Smooth muscle cell (in vitro differentiated cells): ENCODE measurements at regions not wholly inside any gene's neighbourhood (a gene's known extent, or its start where the extent isn't known, plus 50 kb on each side); places are given as distances from the start of the nearest gene placed in this dataset.

Experiments used
- DNase-seq: peaks from one replicate; lab custom pipeline; 2025; ENCODE audit not compliant: unreplicated experiment; lab: John Stamatoyannopoulos, UW
- H2AFZ ChIP-seq: fragments of 200-600 bp; sonication (generic); 2 replicates; pipeline ENCODE4 v1.6.0; 2016; ENCODE audit warnings: antibody characterized with exemption, low read depth, mild to moderate bottlenecking
- H3F3A ChIP-seq: fragments of 200-600 bp; sonication (generic); 2 replicates; pipeline ENCODE4 v1.6.0; 2017; ENCODE audit warnings: antibody characterized with exemption, low read depth
- H3K27ac ChIP-seq: fragments of 200-600 bp; sonication (generic); 2 replicates; pipeline ENCODE4 v1.5.1; 2016; ENCODE audit warnings: low read depth, mild to moderate bottlenecking
- H3K27me3 ChIP-seq: fragments of 200-600 bp; sonication (generic); 2 replicates; pipeline ENCODE4 v1.6.1; 2016; ENCODE audit warnings: low read depth, mild to moderate bottlenecking
- H3K36me3 ChIP-seq: fragments of 200-600 bp; sonication (generic); 2 replicates; pipeline ENCODE4 v1.5.1; 2016; ENCODE audit warnings: low read depth
- H3K4me1 ChIP-seq: fragments of 200-600 bp; sonication (generic); 2 replicates; pipeline ENCODE4 v1.5.1; 2016; ENCODE audit warnings: low read depth
- H3K4me2 ChIP-seq: fragments of 200-600 bp; sonication (generic); 2 replicates; pipeline ENCODE4 v1.6.0; 2016; ENCODE audit warnings: mild to moderate bottlenecking
- H3K4me3 ChIP-seq: fragments of 200-600 bp; sonication (generic); 2 replicates; pipeline ENCODE4 v1.5.1; 2016; ENCODE audit warnings: mild to moderate bottlenecking
- H3K79me2 ChIP-seq: fragments of 200-600 bp; sonication (generic); 2 replicates; pipeline ENCODE4 v1.6.0; 2016; ENCODE audit warnings: low read depth, mild to moderate bottlenecking
- H3K9ac ChIP-seq: fragments of 200-600 bp; sonication (generic); 2 replicates; pipeline ENCODE4 v1.6.0; 2016; ENCODE audit warnings: low read depth
- H3K9me3 ChIP-seq: fragments of 200-600 bp; sonication (generic); replicated peaks from 2 replicates; pipeline ENCODE4 v1.5.1; 2016; ENCODE audit warnings: low read depth
- H4K20me1 ChIP-seq: fragments of 200-600 bp; sonication (generic); 2 replicates; pipeline ENCODE4 v1.6.0; 2016; ENCODE audit warnings: low read depth
- WGBS: methylation state at CpG from one replicate; pipeline ENCODE4 v1.1.7; 2016; ENCODE audit warnings: low lambda C conversion rate; 5-methylcytosine and 5-hydroxymethylcytosine counted together
- TF ChIP-seq, protein P1 (sequence below): fragments of 200-600 bp; sonication (generic); IDR thresholded peaks from 2 replicates; pipeline ENCODE4 v1.5.1; 2017; ENCODE audit warnings: borderline replicate concordance, mild to moderate bottlenecking, antibody characterized with exemption; ENCODE audit not compliant: insufficient read depth, poor library complexity, severe bottlenecking

- Histone ChIP-seq H2AFZ (no peak overlapping the region), H3K4me3 (no peak overlapping the region), H3K27me3 (no peaks in the 10 kb centered on the region), H3K79me2 (no peaks in the 10 kb centered on the region), H3K4me2 (no peak overlapping the region), H3K9me3 (no peaks in the 10 kb centered on the region), H3K36me3 (no peaks in the 10 kb centered on the region), H3K27ac (no peak overlapping the region), H4K20me1 (no peaks in the 10 kb centered on the region), H3K4me1 (no peaks in the 10 kb centered on the region), H3F3A (no peaks in the 10 kb centered on the region), H3K9ac (no peak overlapping the region)
- TF ChIP-seq, protein P1, sequence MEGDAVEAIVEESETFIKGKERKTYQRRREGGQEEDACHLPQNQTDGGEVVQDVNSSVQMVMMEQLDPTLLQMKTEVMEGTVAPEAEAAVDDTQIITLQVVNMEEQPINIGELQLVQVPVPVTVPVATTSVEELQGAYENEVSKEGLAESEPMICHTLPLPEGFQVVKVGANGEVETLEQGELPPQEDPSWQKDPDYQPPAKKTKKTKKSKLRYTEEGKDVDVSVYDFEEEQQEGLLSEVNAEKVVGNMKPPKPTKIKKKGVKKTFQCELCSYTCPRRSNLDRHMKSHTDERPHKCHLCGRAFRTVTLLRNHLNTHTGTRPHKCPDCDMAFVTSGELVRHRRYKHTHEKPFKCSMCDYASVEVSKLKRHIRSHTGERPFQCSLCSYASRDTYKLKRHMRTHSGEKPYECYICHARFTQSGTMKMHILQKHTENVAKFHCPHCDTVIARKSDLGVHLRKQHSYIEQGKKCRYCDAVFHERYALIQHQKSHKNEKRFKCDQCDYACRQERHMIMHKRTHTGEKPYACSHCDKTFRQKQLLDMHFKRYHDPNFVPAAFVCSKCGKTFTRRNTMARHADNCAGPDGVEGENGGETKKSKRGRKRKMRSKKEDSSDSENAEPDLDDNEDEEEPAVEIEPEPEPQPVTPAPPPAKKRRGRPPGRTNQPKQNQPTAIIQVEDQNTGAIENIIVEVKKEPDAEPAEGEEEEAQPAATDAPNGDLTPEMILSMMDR = no peak
- DNase-seq = no peak
- WGBS = 92% methylated on average over 12 of the region's 12 CpGs
Measured at GRCh38 chr16:64167936-64168335, 953.9 kb downstream of the CDH11 start.

GRCh38 chr16:64165368-64165767, 956.5 kb downstream of the CDH11 start:
- Histone ChIP-seq H3K9ac (no peak overlapping the region), H2AFZ (no peak overlapping the region), H3K79me2 (no peaks in the 10 kb centered on the region), H3K4me1 (no peaks in the 10 kb centered on the region), H3K36me3 (no peaks in the 10 kb centered on the region), H3K4me3 (no peak overlapping the region), H4K20me1 (no peaks in the 10 kb centered on the region), H3F3A (no peaks in the 10 kb centered on the region), H3K9me3 (no peaks in the 10 kb centered on the region), H3K27ac (no peak overlapping the region), H3K27me3 (no peaks in the 10 kb centered on the region), H3K4me2 (no peak overlapping the region)
- TF ChIP-seq, protein P1 = no peak
- no peak for DNase-seq
- 98% methylated on average over 7 of the region's 7 CpGs for WGBS

GRCh38 chr16:64162613-64163375, 959.1 kb downstream of the CDH11 start:
- H3K4me1 ChIP-seq = no peaks in the 10 kb centered on the region
- H3F3A ChIP-seq = no peaks in the 10 kb centered on the region
- TF ChIP-seq, protein P1 = no peak
- H2AFZ ChIP-seq = no peak overlapping the region
- H3K79me2 ChIP-seq = no peaks in the 10 kb centered on the region
- H3K4me3 ChIP-seq = no peak overlapping the region
- no peak overlapping the region for H3K27ac ChIP-seq
- no peaks in the 10 kb centered on the region for H3K9me3 ChIP-seq
- WGBS = 91% methylated on average over 4 of the region's 4 CpGs
- no peaks in the 10 kb centered on the region for H3K27me3 ChIP-seq
- no peaks in the 10 kb centered on the region for H4K20me1 ChIP-seq
- H3K36me3 ChIP-seq = no peaks in the 10 kb centered on the region
- no peak for DNase-seq
- no peak overlapping the region for H3K9ac ChIP-seq
- H3K4me2 ChIP-seq = no peak overlapping the region

- Histone ChIP-seq H3K36me3 (no peaks in the 10 kb centered on the region), H3K27ac (no peak overlapping the region), H3K9ac (no peak overlapping the region), H3K9me3 (no peaks in the 10 kb centered on the region), H3K4me2 (no peak overlapping the region), H3K79me2 (no peaks in the 10 kb centered on the region), H4K20me1 (no peaks in the 10 kb centered on the region), H2AFZ (no peak overlapping the region), H3F3A (no peaks in the 10 kb centered on the region), H3K4me1 (no peaks in the 10 kb centered on the region), H3K27me3 (no peaks in the 10 kb centered on the region), H3K4me3 (no peak overlapping the region)
- 87% methylated on average over 2 of the region's 2 CpGs for WGBS
- TF ChIP-seq, protein P1 = no peak
- DNase-seq = no peak
Measured at GRCh38 chr16:64159976-64160375, 961.9 kb downstream of the CDH11 start.
